ENCODE measurements at regions not wholly inside any gene's neighbourhood (a gene's known extent, or its start where the extent isn't known, plus 50 kb on each side); places are given as distances from the start of the nearest gene placed in this dataset.

GRCh38 chr4:129788486-129788885, 692.5 kb downstream of the C4orf33 start:
- no peak for ATAC-seq
- 63 to 87% methylated on average over 3 of the region's 3 CpGs for WGBS, 2 donors (ENCODE audit: low coverage in 1 of 2)
- Histone ChIP-seq H3K4me1 (no peaks in the 10 kb centered on the region), H3K27ac (no peak overlapping the region), H3K27me3 (no peaks in the 10 kb centered on the region), H3K9me3 (peaks cover 0 to 4% (median 0%) of the 10 kb centered on the region in 3 donors), H3K36me3 (no peaks in the 10 kb centered on the region), H3K4me3 (no peak overlapping the region)
- no peak for TF ChIP-seq POLR2A (IDR thresholded peaks at IDR 0.05)
- TF ChIP-seq POLR2AphosphoS5 (IDR thresholded peaks at IDR 0.05) = no peak
- TF ChIP-seq CTCF (IDR thresholded peaks at IDR 0.05) = no peak
- TF ChIP-seq EP300 (IDR thresholded peaks at IDR 0.05) = no peak

- Histone ChIP-seq H3K36me3 (no peaks in the 10 kb centered on the region), H3K27me3 (no peaks in the 10 kb centered on the region), H3K27ac (no peak overlapping the region), H3K4me3 (no peak overlapping the region), H3K9me3 (no peaks in the 10 kb centered on the region), H3K4me1 (no peaks in the 10 kb centered on the region)
- WGBS, 2 donors (ENCODE audit: low coverage in 1 of 2) = 66 to 83% methylated on average over 4 to 5 of the region's 5 CpGs
- no peak for TF ChIP-seq POLR2AphosphoS5 (IDR thresholded peaks at IDR 0.05)
- no peak for ATAC-seq
Observed at GRCh38 chr4:129804461-129804981, 708.6 kb downstream of the C4orf33 start.

GRCh38 chr4:129806986-129807385, 711.0 kb downstream of the C4orf33 start:
- Histone ChIP-seq H3K27ac (no peak overlapping the region), H3K27me3 (no peaks in the 10 kb centered on the region), H3K4me3 (no peak overlapping the region), H3K4me1 (no peaks in the 10 kb centered on the region), H3K36me3 (no peaks in the 10 kb centered on the region), H3K9me3 (no peaks in the 10 kb centered on the region)
- TF ChIP-seq POLR2AphosphoS5 (IDR thresholded peaks at IDR 0.05) = no peak
- no peak for TF ChIP-seq POLR2A (IDR thresholded peaks at IDR 0.05)
- no peak for TF ChIP-seq EP300 (IDR thresholded peaks at IDR 0.05)
- TF ChIP-seq CTCF (IDR thresholded peaks at IDR 0.05) = no peak
- no peak for ATAC-seq

- Histone ChIP-seq H3K36me3 (no peaks in the 10 kb centered on the region), H3K27me3 (no peaks in the 10 kb centered on the region), H3K4me1 (no peaks in the 10 kb centered on the region), H3K4me3 (no peak overlapping the region), H3K9me3 (no peaks in the 10 kb centered on the region), H3K27ac (no peak overlapping the region)
- ATAC-seq = no peak
- TF ChIP-seq CTCF (IDR thresholded peaks at IDR 0.05) = no peak
- no peak for TF ChIP-seq EP300 (IDR thresholded peaks at IDR 0.05)
- no peak for TF ChIP-seq POLR2AphosphoS5 (IDR thresholded peaks at IDR 0.05)
- no peak for TF ChIP-seq POLR2A (IDR thresholded peaks at IDR 0.05)
- 100% methylated on average over 1 of the region's 1 CpG for WGBS, 2 donors (ENCODE audit: low coverage in 1 of 2)
Observed at GRCh38 chr4:129808242-129808641, 712.3 kb downstream of the C4orf33 start.

GRCh38 chr4:129821073-129821472, 725.1 kb downstream of the C4orf33 start:
- Histone ChIP-seq H3K9me3 (no peaks in the 10 kb centered on the region), H3K27me3 (no peaks in the 10 kb centered on the region), H3K4me3 (no peak overlapping the region), H3K36me3 (no peaks in the 10 kb centered on the region), H3K4me1 (no peaks in the 10 kb centered on the region), H3K27ac (no peak overlapping the region)
- 13 to 100% methylated on average over 1 of the region's 1 CpG for WGBS, 2 donors (ENCODE audit: low coverage in 1 of 2)
- no peak for ATAC-seq
- TF ChIP-seq CTCF (IDR thresholded peaks at IDR 0.05) = no peak
- no peak for TF ChIP-seq POLR2AphosphoS5 (IDR thresholded peaks at IDR 0.05)
- TF ChIP-seq EP300 (IDR thresholded peaks at IDR 0.05) = no peak
- TF ChIP-seq POLR2A (IDR thresholded peaks at IDR 0.05) = no peak

Data from gastroesophageal sphincter (tissue), 4 donors.